SK-N-DZ (cell line): ENCODE measurements at regions not wholly inside any gene's neighbourhood (a gene's known extent, or its start where the extent isn't known, plus 50 kb on each side); places are given as distances from the start of the nearest gene placed in this dataset.

Experiments
- DNase-seq: peaks from one replicate; pipeline ENCODE4 v3.0.0-alpha.2; 2015; ENCODE audit warnings: low spot score

- DNase-seq = no peak
Measured at GRCh38 chr9:89992326-89993198, 387.8 kb downstream of the GADD45G start.

DNA sequence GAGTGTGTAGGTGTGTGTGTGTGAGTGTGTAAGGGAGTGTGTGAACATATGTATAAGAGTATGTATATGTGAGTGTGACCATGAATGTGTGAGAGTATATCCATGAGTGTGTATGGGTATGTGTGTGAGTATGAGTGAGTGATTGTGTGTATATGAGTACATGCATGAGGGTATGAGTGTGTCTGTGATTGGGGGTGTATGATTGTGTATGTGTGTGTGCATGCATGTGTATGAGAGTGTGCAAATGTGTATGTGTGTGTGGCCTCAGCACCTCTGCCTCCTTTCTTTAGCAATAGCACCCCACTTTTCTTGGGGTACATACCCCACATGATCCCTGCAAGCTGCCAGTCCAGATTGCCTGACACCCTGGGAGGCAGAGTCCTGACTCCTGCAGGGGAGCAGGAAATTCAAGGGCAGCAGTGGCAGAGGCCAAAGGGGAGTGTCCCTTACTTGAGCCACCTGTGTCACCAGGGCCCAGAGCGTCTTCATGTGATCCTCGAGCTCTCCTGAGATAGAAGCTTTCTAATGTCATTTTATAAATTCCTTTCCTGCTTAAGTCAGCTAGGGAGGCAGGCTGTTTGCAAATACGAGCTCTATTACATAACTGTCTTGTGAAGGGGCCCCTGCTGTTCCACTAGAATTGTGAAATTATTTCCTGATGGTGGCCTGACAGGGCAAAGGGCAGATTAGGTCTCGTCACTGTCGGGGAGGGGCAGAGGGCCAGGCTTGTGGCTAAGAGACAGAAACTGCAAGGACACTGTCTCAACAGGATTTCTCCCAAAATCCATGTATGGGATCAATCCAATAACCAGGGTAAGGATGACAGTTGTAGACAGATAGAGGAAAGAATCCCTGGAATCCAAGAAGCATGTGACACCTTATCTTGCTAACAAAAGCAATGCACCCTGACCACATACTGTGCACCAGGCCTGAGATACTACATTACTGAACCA lies 389.1 kb downstream of the GADD45G start:
- DNase-seq = no peak

- DNase-seq = no peak
Measured at GRCh38 chr9:89994988-89995613, 390.3 kb downstream of the GADD45G start.

GRCh38 chr9:89996116-89996515 lies 391.3 kb downstream of the GADD45G start:
- DNase-seq = no peak

DNA sequence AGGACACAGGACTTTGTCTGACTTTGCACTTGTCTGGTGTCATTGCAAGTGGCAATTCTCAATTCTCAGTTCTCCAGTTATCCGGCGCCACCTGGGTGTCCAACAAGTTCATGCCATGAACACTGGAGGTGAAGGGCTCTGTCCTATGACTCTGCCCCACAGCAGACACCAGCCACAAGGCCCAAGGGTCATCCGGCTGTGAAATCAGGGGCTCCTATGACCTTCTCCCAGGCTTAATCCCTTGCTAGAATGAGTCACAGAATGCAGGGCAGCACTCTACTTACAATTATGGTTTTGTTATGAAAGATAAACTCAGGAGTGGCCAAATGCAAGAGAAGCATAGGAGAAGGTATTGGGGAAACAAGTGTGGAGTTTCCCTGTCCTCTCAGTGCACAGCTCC lies 392.0 kb downstream of the GADD45G start:
- DNase-seq = no peak

- DNase-seq = no peak
Measured at GRCh38 chr9:89998633-89999032, 393.8 kb downstream of the GADD45G start.

DNA sequence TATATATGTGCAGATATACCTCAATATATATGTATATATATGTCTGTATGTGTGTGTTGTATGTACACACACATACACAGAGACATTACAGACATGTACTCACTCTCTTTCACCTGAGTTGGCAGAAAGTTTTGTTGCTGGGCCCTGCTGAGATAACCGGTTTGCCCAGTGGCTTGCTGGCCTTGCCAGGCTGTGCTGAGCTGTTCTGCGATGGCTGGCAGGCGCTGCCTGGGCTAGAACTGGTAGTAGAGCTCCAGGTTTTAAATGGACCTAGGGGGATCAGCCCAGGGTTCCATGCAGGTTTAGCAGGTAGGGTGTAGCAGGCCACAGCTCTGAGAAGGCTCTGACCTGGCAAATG lies 394.3 kb downstream of the GADD45G start:
- DNase-seq = no peak

- no peak for DNase-seq
Measured at GRCh38 chr9:89999534-90000370, 394.9 kb downstream of the GADD45G start.

GRCh38 chr9:90000925-90001324 lies 396.1 kb downstream of the GADD45G start:
- DNase-seq = no peak

DNA sequence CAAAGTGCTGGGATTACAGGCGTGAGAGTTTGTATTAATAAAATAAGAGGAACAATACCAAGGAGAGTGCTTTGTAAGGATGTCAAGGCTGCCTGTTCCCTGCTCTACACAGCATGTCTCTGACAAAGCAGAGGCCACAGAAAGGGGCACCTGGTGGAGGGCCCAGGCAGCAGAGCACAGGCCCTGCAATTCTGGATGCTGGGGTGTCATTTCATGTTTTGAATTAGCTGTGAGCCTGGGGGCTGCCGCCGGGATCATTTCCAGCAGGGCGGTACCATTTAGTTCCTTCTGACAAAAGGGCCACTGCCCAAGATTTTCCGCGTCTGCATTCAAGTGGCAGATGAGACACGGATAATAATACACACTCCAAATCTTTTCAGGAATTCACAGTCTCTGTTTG lies 396.9 kb downstream of the GADD45G start:
- no peak for DNase-seq

- no peak for DNase-seq
Measured at GRCh38 chr9:90002397-90003271, 397.8 kb downstream of the GADD45G start.

GRCh38 chr9:90005388-90005787 lies 400.6 kb downstream of the GADD45G start:
- no peak for DNase-seq

DNA sequence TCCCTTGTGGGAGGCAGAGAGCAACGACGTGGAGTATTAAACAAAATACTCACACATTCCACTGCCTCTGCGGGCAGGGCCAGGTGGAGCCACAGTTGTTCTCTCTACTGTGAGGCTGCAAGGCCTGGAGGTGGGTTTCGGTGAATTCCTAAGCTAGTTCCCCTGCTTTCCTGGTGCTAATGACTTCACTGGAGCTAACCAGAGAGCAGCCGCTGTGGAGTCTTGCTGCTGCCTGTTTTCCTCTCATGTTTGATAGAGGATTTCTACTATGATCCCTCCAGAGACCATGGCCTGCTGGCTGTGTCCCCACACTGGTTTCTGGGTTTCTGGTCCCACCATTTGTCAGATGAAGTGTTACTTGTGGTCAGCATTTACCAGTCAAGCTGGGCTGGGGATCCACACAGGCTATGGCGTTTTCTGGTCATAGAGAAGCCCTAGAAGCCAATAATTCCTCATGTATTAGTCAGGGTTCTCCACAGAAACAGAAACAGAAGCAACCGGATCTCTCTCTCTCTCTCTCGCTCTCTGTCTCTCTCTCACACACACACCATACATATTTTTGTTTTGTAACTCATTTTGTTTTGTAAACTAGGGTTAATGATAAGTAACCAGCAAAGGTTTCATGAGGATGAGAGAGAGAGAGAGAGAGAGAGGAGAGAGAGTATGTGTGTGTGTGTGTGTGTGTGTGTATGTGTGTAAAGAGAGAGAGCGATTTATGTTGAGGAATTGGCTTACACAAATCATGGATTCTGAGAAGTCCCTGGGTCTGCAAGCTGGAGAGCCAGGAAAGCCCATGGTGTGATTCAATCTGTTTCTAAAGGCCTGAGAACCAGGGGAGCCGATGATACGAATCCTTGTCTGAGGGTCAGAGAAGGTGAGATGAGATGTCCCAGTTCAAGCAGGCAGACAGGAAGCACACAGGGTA lies 403.0 kb downstream of the GADD45G start:
- DNase-seq = no peak

- DNase-seq = no peak
Measured at GRCh38 chr9:90009447-90009846, 404.6 kb downstream of the GADD45G start.

DNA sequence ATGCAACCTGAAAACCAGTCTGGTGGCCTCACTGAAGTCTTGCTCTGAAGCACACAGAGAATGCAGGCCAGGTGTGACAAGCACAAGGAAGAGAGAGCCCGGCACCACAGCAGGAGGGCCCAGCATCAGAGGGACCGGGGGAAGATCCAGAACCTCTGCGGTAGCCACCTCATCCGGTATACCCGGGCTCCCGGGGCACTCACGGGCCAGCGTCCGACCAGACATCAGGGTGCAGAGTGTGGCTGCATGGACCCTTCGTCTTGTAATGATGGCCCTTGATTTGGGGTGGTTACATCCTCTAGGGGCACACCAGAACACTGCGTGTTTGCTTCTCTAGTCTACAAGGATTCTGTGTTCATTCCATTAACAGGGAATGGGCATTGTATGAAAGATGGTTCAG lies 406.0 kb downstream of the GADD45G start:
- no peak for DNase-seq

DNA sequence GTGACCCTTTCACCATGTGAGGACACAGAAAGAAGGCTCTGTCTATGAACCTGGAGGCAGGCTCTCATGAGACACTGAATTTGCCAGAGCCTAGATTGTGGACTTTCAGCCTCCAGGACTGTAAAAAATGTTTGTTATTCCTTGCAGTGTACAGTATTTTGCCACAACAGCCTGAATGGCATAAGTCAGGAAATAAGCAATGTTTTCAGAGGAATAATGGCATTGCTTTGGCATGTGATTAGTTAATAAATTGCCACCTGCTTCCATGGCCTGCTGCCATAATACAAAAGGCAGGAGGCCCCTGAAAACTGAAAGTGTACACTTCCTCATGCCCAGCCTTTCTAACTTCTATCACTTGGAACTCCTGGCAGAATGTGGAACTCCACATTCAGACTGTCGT lies 408.1 kb downstream of the GADD45G start:
- DNase-seq = no peak

GRCh38 chr9:90013778-90014177 lies 409.0 kb downstream of the GADD45G start:
- no peak for DNase-seq

DNA sequence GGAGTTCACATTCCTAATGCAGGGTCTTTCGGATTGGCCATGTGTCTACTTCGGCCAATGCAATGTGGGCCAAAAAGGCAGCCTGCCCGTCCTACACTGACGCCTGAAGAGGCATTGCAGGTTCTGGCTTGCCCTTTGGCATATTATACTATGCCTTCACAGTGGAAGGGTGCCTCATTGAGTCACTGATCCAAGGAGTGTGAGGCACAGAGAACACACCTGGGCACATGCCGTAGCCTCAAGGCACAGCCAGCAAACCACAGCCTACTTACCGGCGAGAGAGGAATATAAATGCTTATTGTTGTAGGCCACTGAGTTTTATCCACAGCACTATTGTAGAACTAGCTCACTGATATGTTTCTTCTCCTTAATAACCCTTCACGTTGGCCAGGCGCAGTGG lies 409.6 kb downstream of the GADD45G start:
- no peak for DNase-seq

GRCh38 chr9:90016272-90016671 lies 411.5 kb downstream of the GADD45G start:
- no peak for DNase-seq
